ENCODE measurements at regions not wholly inside any gene's neighbourhood (a gene's known extent, or its start where the extent isn't known, plus 50 kb on each side); places are given as distances from the start of the nearest gene placed in this dataset.

- TF ChIP-seq CTCF (IDR thresholded peaks at IDR 0.05) = no peak
- no peak for TF ChIP-seq POLR2A (IDR thresholded peaks at IDR 0.05)
Observed at GRCh38 chr7:136266457-136266856, 289.3 kb upstream of the MTPN start.

All from esophagus squamous epithelium (tissue), 4 donors.